Dendritic cell treated with granulocyte-macrophage colony-stimulating factor and Interleukin-4, amounts not matched to agents 40 ng/mL and 50 ng/mL, for 4 days (primary cell): ENCODE measurements at regions not wholly inside any gene's neighbourhood (a gene's known extent, or its start where the extent isn't known, plus 50 kb on each side); places are given as distances from the start of the nearest gene placed in this dataset.

Experiments used
- H3K27ac Mint-ChIP-seq: one replicate; pipeline ENCODE4 v1.8.0; 2022; ENCODE audit warnings: mild to moderate bottlenecking, mixed read lengths
- H3K27me3 Mint-ChIP-seq: one replicate; pipeline ENCODE4 v1.8.0; 2022; ENCODE audit warnings: mild to moderate bottlenecking, mixed read lengths
- H3K36me3 Mint-ChIP-seq: one replicate; pipeline ENCODE4 v1.8.0; 2022; ENCODE audit warnings: low read depth, mixed read lengths
- H3K4me1 Mint-ChIP-seq: one replicate; pipeline ENCODE4 v1.8.0; 2022; ENCODE audit warnings: low read depth, mixed read lengths
- H3K4me3 Mint-ChIP-seq: one replicate; pipeline ENCODE4 v1.8.0; 2022; ENCODE audit warnings: mild to moderate bottlenecking, moderate library complexity, mixed read lengths
- H3K9me3 Mint-ChIP-seq: one replicate; pipeline ENCODE4 v1.8.0; 2022; ENCODE audit warnings: mixed read lengths
- intact Hi-C: fragments of 100-400 bp; cut with micrococcal nuclease; formaldehyde crosslinking; loops from one replicate; pipeline ENCODE4 v1.15.0; 2022

- H3K27me3 Mint-ChIP-seq = no peaks in the 10 kb centered on the region
- no peak overlapping the region for H3K4me3 Mint-ChIP-seq
- intact Hi-C loops = no loop called here
- H3K9me3 Mint-ChIP-seq = peaks cover 31% of the 10 kb centered on the region
- no peak overlapping the region for H3K27ac Mint-ChIP-seq
- H3K36me3 Mint-ChIP-seq = no peaks in the 10 kb centered on the region
- no peaks in the 10 kb centered on the region for H3K4me1 Mint-ChIP-seq
Measured at GRCh38 chr13:111872475-111873150, 194.3 kb upstream of the SOX1 start.

DNA sequence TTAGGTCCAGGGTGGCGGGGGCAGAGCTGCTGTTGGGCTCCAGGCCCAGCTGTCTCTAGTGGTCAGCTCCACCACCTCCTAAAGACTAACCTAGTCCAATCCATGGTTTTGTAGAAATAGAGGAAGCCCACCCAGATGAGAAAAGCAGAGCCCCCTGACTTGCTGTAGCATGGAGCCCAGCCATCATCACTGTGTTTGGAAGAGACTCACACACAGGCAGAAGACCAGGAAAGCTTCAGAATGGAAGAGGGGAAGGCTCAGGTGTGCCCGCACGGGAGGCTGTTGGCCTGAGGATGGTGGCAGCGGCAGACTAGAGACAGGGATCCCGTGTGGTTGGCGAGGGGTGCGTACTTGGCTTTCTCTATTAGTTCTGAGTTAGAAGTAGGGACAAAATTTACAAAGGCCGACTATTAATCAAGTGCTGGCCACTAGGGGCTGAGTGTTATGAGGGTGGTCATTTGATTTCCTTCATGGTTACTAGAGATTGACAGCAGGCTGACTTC is 193.2 kb upstream of the SOX1 start:
- Mint-ChIP-seq H3K9me3 (peaks cover 20% of the 10 kb centered on the region), H3K4me1 (no peaks in the 10 kb centered on the region), H3K4me3 (no peak overlapping the region), H3K36me3 (no peaks in the 10 kb centered on the region), H3K27me3 (no peaks in the 10 kb centered on the region), H3K27ac (no peak overlapping the region)
- intact Hi-C loops = no loop called here

DNA sequence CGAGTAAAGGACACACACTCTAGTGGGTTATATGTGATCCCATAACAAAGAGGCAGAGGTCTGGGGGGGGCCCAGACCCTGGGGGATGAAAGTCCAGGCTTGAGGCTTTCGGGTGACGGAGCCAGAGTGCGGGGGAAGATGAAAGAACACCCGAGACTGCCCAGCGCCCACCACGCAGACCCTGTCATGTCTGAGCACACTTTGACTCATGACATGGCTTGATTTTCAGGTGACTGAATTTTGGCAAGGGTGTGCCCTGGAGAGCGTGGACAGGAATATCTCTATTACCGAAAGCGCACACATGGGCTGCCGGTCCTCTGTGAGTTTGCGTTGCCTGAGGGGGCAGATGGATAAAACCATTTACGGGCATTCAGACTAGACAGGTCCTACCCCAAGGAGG is 192.0 kb upstream of the SOX1 start:
- no peaks in the 10 kb centered on the region for H3K36me3 Mint-ChIP-seq
- no peak overlapping the region for H3K27ac Mint-ChIP-seq
- intact Hi-C loops = no loop called here
- H3K4me3 Mint-ChIP-seq = no peak overlapping the region
- H3K27me3 Mint-ChIP-seq = no peaks in the 10 kb centered on the region
- H3K4me1 Mint-ChIP-seq = no peaks in the 10 kb centered on the region
- H3K9me3 Mint-ChIP-seq = peaks cover 20% of the 10 kb centered on the region

GRCh38 chr13:111875915-111876314 is 191.0 kb upstream of the SOX1 start:
- H3K36me3 Mint-ChIP-seq = no peaks in the 10 kb centered on the region
- peaks cover 20% of the 10 kb centered on the region for H3K9me3 Mint-ChIP-seq
- intact Hi-C loops = no loop called here
- H3K27me3 Mint-ChIP-seq = no peaks in the 10 kb centered on the region
- no peak overlapping the region for H3K4me3 Mint-ChIP-seq
- no peak overlapping the region for H3K27ac Mint-ChIP-seq
- no peaks in the 10 kb centered on the region for H3K4me1 Mint-ChIP-seq

- Mint-ChIP-seq H3K4me1 (no peaks in the 10 kb centered on the region), H3K27me3 (no peaks in the 10 kb centered on the region), H3K36me3 (no peaks in the 10 kb centered on the region), H3K4me3 (no peak overlapping the region), H3K9me3 (peaks cover 20% of the 10 kb centered on the region), H3K27ac (no peak overlapping the region)
- intact Hi-C loops = no loop called here
Measured at GRCh38 chr13:111876506-111876905, 190.4 kb upstream of the SOX1 start.

DNA sequence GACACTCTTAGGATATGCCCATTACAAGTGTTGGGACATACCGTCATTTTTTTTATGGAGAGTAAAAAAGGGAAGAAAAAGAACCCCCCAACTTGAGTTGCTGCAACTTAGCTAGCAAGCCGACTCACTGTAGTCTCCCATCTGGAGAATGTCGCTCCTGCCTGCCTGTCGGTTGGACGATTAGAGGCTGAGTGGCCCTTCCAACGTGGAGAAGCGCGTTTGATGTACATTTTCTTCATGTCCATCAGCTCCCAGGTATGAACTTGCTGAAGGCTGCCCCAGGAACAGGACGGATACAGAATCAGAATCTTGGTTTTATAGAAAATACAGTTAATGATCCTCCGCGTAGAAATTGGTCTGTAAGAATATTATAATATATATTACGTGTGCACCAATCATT is 189.0 kb upstream of the SOX1 start:
- intact Hi-C loops = no loop called here
- H3K9me3 Mint-ChIP-seq = peaks cover 20% of the 10 kb centered on the region
- no peaks in the 10 kb centered on the region for H3K4me1 Mint-ChIP-seq
- no peak overlapping the region for H3K4me3 Mint-ChIP-seq
- no peaks in the 10 kb centered on the region for H3K27me3 Mint-ChIP-seq
- H3K36me3 Mint-ChIP-seq = no peaks in the 10 kb centered on the region
- no peak overlapping the region for H3K27ac Mint-ChIP-seq

- no peaks in the 10 kb centered on the region for H3K4me1 Mint-ChIP-seq
- peaks cover 2% of the 10 kb centered on the region for H3K9me3 Mint-ChIP-seq
- intact Hi-C loops = no loop called here
- H3K4me3 Mint-ChIP-seq = no peak overlapping the region
- H3K36me3 Mint-ChIP-seq = no peaks in the 10 kb centered on the region
- H3K27me3 Mint-ChIP-seq = no peaks in the 10 kb centered on the region
- no peak overlapping the region for H3K27ac Mint-ChIP-seq
Measured at GRCh38 chr13:111879719-111880118, 187.2 kb upstream of the SOX1 start.

- no peak overlapping the region for H3K4me3 Mint-ChIP-seq
- no peaks in the 10 kb centered on the region for H3K27me3 Mint-ChIP-seq
- intact Hi-C loops = no loop called here
- H3K36me3 Mint-ChIP-seq = no peaks in the 10 kb centered on the region
- H3K9me3 Mint-ChIP-seq = no peaks in the 10 kb centered on the region
- no peaks in the 10 kb centered on the region for H3K4me1 Mint-ChIP-seq
- H3K27ac Mint-ChIP-seq = no peak overlapping the region
Measured at GRCh38 chr13:111880185-111880584, 186.8 kb upstream of the SOX1 start.

GRCh38 chr13:111881700-111882099 is 185.2 kb upstream of the SOX1 start:
- Mint-ChIP-seq H3K4me3 (no peak overlapping the region), H3K27me3 (no peaks in the 10 kb centered on the region), H3K27ac (no peak overlapping the region), H3K9me3 (no peaks in the 10 kb centered on the region), H3K4me1 (no peaks in the 10 kb centered on the region), H3K36me3 (no peaks in the 10 kb centered on the region)
- intact Hi-C loops = no loop called here

GRCh38 chr13:111882351-111882750 is 184.6 kb upstream of the SOX1 start:
- no peaks in the 10 kb centered on the region for H3K9me3 Mint-ChIP-seq
- no peak overlapping the region for H3K27ac Mint-ChIP-seq
- H3K36me3 Mint-ChIP-seq = no peaks in the 10 kb centered on the region
- H3K27me3 Mint-ChIP-seq = no peaks in the 10 kb centered on the region
- intact Hi-C loops = no loop called here
- H3K4me3 Mint-ChIP-seq = no peak overlapping the region
- no peaks in the 10 kb centered on the region for H3K4me1 Mint-ChIP-seq

- Mint-ChIP-seq H3K27ac (no peak overlapping the region), H3K9me3 (no peaks in the 10 kb centered on the region), H3K36me3 (no peaks in the 10 kb centered on the region), H3K4me3 (no peak overlapping the region), H3K27me3 (no peaks in the 10 kb centered on the region), H3K4me1 (no peaks in the 10 kb centered on the region)
- intact Hi-C loops = no loop called here
Measured at GRCh38 chr13:111883571-111884343, 183.2 kb upstream of the SOX1 start.

- no peaks in the 10 kb centered on the region for H3K4me1 Mint-ChIP-seq
- peaks cover 6% of the 10 kb centered on the region for H3K27me3 Mint-ChIP-seq
- intact Hi-C loops = no loop called here
- H3K9me3 Mint-ChIP-seq = no peaks in the 10 kb centered on the region
- no peak overlapping the region for H3K27ac Mint-ChIP-seq
- H3K4me3 Mint-ChIP-seq = no peak overlapping the region
- H3K36me3 Mint-ChIP-seq = no peaks in the 10 kb centered on the region
Measured at GRCh38 chr13:111886217-111886945, 180.6 kb upstream of the SOX1 start.

DNA sequence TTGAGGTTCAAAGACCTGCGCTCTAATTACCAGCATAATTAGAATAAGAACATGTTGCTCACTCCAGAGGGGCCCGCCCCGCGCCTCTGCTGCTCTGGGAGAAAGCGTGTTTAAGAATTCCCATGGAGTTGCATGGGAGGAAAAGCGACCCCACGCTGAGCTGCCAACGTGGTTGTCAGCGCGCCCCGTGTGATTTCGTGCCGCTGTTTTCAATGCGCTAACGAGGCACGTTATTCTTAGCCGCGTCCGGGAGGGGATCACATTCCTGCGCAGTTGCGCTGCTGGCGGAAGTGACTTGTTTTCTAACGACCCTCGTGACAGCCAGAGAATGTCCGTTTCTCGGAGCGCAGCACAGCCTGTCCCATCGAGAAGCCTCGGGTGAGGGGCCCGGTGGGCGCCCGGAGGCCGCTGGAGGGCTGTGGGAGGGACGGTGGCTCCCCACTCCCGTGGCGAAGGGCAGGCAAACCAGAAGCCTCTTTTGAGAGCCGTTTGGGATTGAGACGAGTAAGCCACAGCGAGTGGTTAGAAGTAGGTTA is 173.8 kb upstream of the SOX1 start:
- Mint-ChIP-seq H3K27ac (no peak overlapping the region), H3K27me3 (peaks cover 39% of the 10 kb centered on the region), H3K36me3 (no peaks in the 10 kb centered on the region), H3K9me3 (no peaks in the 10 kb centered on the region), H3K4me3 (no peak overlapping the region), H3K4me1 (no peaks in the 10 kb centered on the region)
- intact Hi-C loops = no loop called here
